ENCODE measurements at regions not wholly inside any gene's neighbourhood (a gene's known extent, or its start where the extent isn't known, plus 50 kb on each side); places are given as distances from the start of the nearest gene placed in this dataset.

- DNase-seq: no peak
These were observed 185.8 kb upstream of the CCN2 start for GRCh38 chr6:132136981-132137380.

- no peak for DNase-seq
These were observed 184.2 kb upstream of the CCN2 start for GRCh38 chr6:132135409-132135808.

- DNase-seq: no peak
These were observed 182.7 kb upstream of the CCN2 start for GRCh38 chr6:132133736-132134445.

- no peak for DNase-seq
These were observed 181.9 kb upstream of the CCN2 start for GRCh38 chr6:132132924-132133639.

GRCh38 chr6:132132422-132132821 lies 181.2 kb upstream of the CCN2 start:
- DNase-seq: no peak

- DNase-seq: peak; percentile 45
These were observed 180.6 kb upstream of the CCN2 start for GRCh38 chr6:132131758-132132157.

GRCh38 chr6:132131351-132131750 lies 180.2 kb upstream of the CCN2 start:
- DNase-seq: no peak

- DNase-seq: no peak
These were observed 179.6 kb upstream of the CCN2 start for GRCh38 chr6:132130626-132131298.

GRCh38 chr6:132128424-132128823 lies 177.3 kb upstream of the CCN2 start:
- peak; percentile 25 for DNase-seq

- DNase-seq: no peak
These were observed 175.0 kb upstream of the CCN2 start for GRCh38 chr6:132126150-132126549.

GRCh38 chr6:132122871-132123270 lies 171.7 kb upstream of the CCN2 start:
- DNase-seq: no peak

- no peak for DNase-seq
These were observed 171.0 kb upstream of the CCN2 start for GRCh38 chr6:132122176-132122575.

- no peak for DNase-seq
These were observed 167.0 kb upstream of the CCN2 start for GRCh38 chr6:132118144-132118543.

GRCh38 chr6:132115714-132116366 lies 164.7 kb upstream of the CCN2 start:
- DNase-seq: no peak

GRCh38 chr6:132114201-132114825 lies 163.1 kb upstream of the CCN2 start:
- no peak for DNase-seq

GRCh38 chr6:132109752-132110151 lies 158.6 kb upstream of the CCN2 start:
- DNase-seq: peak; percentile 1

- DNase-seq: no peak
These were observed 156.7 kb upstream of the CCN2 start for GRCh38 chr6:132107896-132108295.

GRCh38 chr6:132101535-132101934 lies 150.4 kb upstream of the CCN2 start:
- no peak for DNase-seq

- no peak for DNase-seq
These were observed 149.3 kb upstream of the CCN2 start for GRCh38 chr6:132100388-132100990.

GRCh38 chr6:132096996-132097395 lies 145.8 kb upstream of the CCN2 start:
- DNase-seq: no peak

- no peak for DNase-seq
These were observed 145.1 kb upstream of the CCN2 start for GRCh38 chr6:132096245-132096644.

GRCh38 chr6:132089173-132089572 lies 138.0 kb upstream of the CCN2 start:
- no peak for DNase-seq

GRCh38 chr6:132088150-132088549 lies 137.0 kb upstream of the CCN2 start:
- no peak for DNase-seq
